WTC11 (cell line): ENCODE measurements at regions not wholly inside any gene's neighbourhood (a gene's known extent, or its start where the extent isn't known, plus 50 kb on each side); places are given as distances from the start of the nearest gene placed in this dataset.
A peak's percentile ranks its signal among the peaks of the same experiment; 100 is the strongest.

ENCODE experiments used
- ATAC-seq: fragments of 200-7000 bp; cut with Tn5 transposase; 2 replicates; pipeline ENCODE4 v1.10.0; 2021; ENCODE audit warnings: mild to moderate bottlenecking, moderate library complexity
- CTCF ChIA-PET: fragments of 300-600 bp; sonication (Branson Sonifier 250); formaldehyde crosslinking; loops from one replicate; lab custom pipeline; 2021; ENCODE audit warnings: antibody characterized with exemption; lab: Charles Lee
- POLR2A ChIA-PET: fragments of 350-600 bp; sonication (Branson Sonifier 250); formaldehyde crosslinking; loops from one replicate; lab custom pipeline; 2021; ENCODE audit warnings: antibody characterized with exemption; lab: Charles Lee
- DNase-seq: peaks from one replicate; pipeline ENCODE4 v3.0.0; 2021; ENCODE audit warnings: low spot score
- H3K27ac Mint-ChIP-seq: 2 replicates; pipeline ENCODE4 v1.8.0; 2021; ENCODE audit warnings: mixed read lengths
- H3K27me3 Mint-ChIP-seq: 2 replicates; pipeline ENCODE4 v1.8.0; 2021; ENCODE audit warnings: low read depth, mild to moderate bottlenecking, moderate library complexity, mixed read lengths
- H3K36me3 Mint-ChIP-seq: 2 replicates; pipeline ENCODE4 v1.8.0; 2021; ENCODE audit warnings: mixed read lengths
- H3K4me1 Mint-ChIP-seq: 2 replicates; pipeline ENCODE4 v1.8.0; 2022; ENCODE audit warnings: mixed read lengths
- H3K4me3 Mint-ChIP-seq: 2 replicates; pipeline ENCODE4 v1.8.0; 2021; ENCODE audit warnings: mild to moderate bottlenecking, moderate library complexity, mixed read lengths
- H3K9me3 Mint-ChIP-seq: 2 replicates; pipeline ENCODE4 v1.8.0; 2021; ENCODE audit warnings: mixed read lengths
- AFF4 ChIP-seq: sonication (generic); formaldehyde crosslinking; IDR thresholded peaks from 2 replicates; pipeline ENCODE4 v1.8.1; 2023; ENCODE audit warnings: mild to moderate bottlenecking, missing genetic modification reagents, borderline replicate concordance
- ATF3 ChIP-seq: sonication (generic); formaldehyde crosslinking; conservative IDR thresholded peaks from 2 replicates; pipeline ENCODE4 v1.8.1; 2022; ENCODE audit warnings: mild to moderate bottlenecking, missing genetic modification reagents
- FOXK1 ChIP-seq: sonication (generic); formaldehyde crosslinking; IDR thresholded peaks from 2 replicates; pipeline ENCODE4 v1.8.0; 2022; ENCODE audit warnings: mild to moderate bottlenecking, moderate library complexity, missing genetic modification reagents
- FOXP4 ChIP-seq: sonication (generic); formaldehyde crosslinking; IDR thresholded peaks from 2 replicates; pipeline ENCODE4 v1.8.0; 2022; ENCODE audit warnings: mild to moderate bottlenecking, missing genetic modification reagents
- JAZF1 ChIP-seq: fragments of 250-450 bp; sonication (Bioruptor Pico); IDR thresholded peaks from 2 replicates; pipeline ENCODE4 v1.9.0; 2021; ENCODE audit warnings: moderate library complexity, mild to moderate bottlenecking, inconsistent platforms
- MLX ChIP-seq: sonication (generic); formaldehyde crosslinking; IDR thresholded peaks from 2 replicates; pipeline ENCODE4 v1.8.1; 2023; ENCODE audit warnings: mild to moderate bottlenecking, missing genetic modification reagents, moderate library complexity
- NR3C1 ChIP-seq: sonication (generic); formaldehyde crosslinking; conservative IDR thresholded peaks from 2 replicates; pipeline ENCODE4 v1.8.1; 2023; ENCODE audit warnings: low read depth, mild to moderate bottlenecking, missing genetic modification reagents
- RELA ChIP-seq: sonication (generic); formaldehyde crosslinking; IDR thresholded peaks from 2 replicates; pipeline ENCODE4 v1.8.1; 2022; ENCODE audit warnings: missing genetic modification reagents, mild to moderate bottlenecking, borderline replicate concordance
- SOX15 ChIP-seq: fragments of 250-450 bp; sonication (Bioruptor Pico); IDR thresholded peaks from 2 replicates; pipeline ENCODE4 v1.9.0; 2021; ENCODE audit warnings: mild to moderate bottlenecking
- STAT6 ChIP-seq: sonication (generic); formaldehyde crosslinking; conservative IDR thresholded peaks from 2 replicates; pipeline ENCODE4 v1.8.1; 2023; ENCODE audit warnings: mild to moderate bottlenecking, low read depth, missing genetic modification reagents, moderate library complexity
- TEAD4 ChIP-seq: sonication (generic); formaldehyde crosslinking; IDR thresholded peaks from 2 replicates; pipeline ENCODE4 v1.8.0; 2022; ENCODE audit warnings: mild to moderate bottlenecking, missing genetic modification reagents
- TP53 ChIP-seq: sonication (generic); formaldehyde crosslinking; IDR thresholded peaks from 2 replicates; pipeline ENCODE4 v1.8.1; 2023; ENCODE audit warnings: mild to moderate bottlenecking, missing genetic modification reagents
- ZNF232 ChIP-seq: sonication (generic); formaldehyde crosslinking; IDR thresholded peaks from 2 replicates; pipeline ENCODE4 v1.8.0; 2022; ENCODE audit warnings: mild to moderate bottlenecking, missing genetic modification reagents
- ZNF263 ChIP-seq: sonication (generic); formaldehyde crosslinking; IDR thresholded peaks from 2 replicates; pipeline ENCODE4 v1.8.1; 2022; ENCODE audit warnings: low read depth, mild to moderate bottlenecking, moderate library complexity, missing genetic modification reagents
- ZNF396 ChIP-seq: fragments of 250-450 bp; sonication (Bioruptor Pico); IDR thresholded peaks from 2 replicates; pipeline ENCODE4 v1.8.0; 2021; ENCODE audit warnings: mild to moderate bottlenecking, moderate library complexity, borderline replicate concordance
- ZNF671 ChIP-seq: fragments of 250-450 bp; sonication (Bioruptor Pico); IDR thresholded peaks from 2 replicates; pipeline ENCODE4 v1.8.0; 2021; ENCODE audit warnings: mild to moderate bottlenecking

- TF ChIP-seq MLX = no peak
- TF ChIP-seq NR3C1 (CRISPR knock-in tag) = no peak
- TF ChIP-seq ZNF671 (CRISPR knock-in tag) = no peak
- no peak for TF ChIP-seq SOX15 (CRISPR knock-in tag)
- no peak for TF ChIP-seq TP53 (CRISPR knock-in tag)
- TF ChIP-seq AFF4 (CRISPR knock-in tag) = no peak
Measured at GRCh38 chr9:75408391-75408790, 320.1 kb downstream of the OSTF1 start (continued).

GRCh38 chr9:75410405-75410804 lies 322.1 kb downstream of the OSTF1 start:
- Mint-ChIP-seq H3K27ac (no peak overlapping the region), H3K27me3 (no peaks in the 10 kb centered on the region; the same call in 1 of the 2 replicates), H3K9me3 (peaks cover 37% of the 10 kb centered on the region), H3K4me1 (peaks cover 19% of the 10 kb centered on the region), H3K4me3 (no peak overlapping the region), H3K36me3 (peaks cover 6% of the 10 kb centered on the region)
- TF ChIP-seq JAZF1 (CRISPR knock-in tag) (no peak), ZNF263 (no peak), RELA (CRISPR knock-in tag) (no peak), ZNF396 (no peak), ZNF232 (CRISPR knock-in tag) (no peak), FOXK1 (CRISPR knock-in tag) (no peak), ATF3 (CRISPR knock-in tag) (no peak), FOXP4 (CRISPR knock-in tag) (no peak), STAT6 (no peak), NR3C1 (CRISPR knock-in tag) (no peak), TEAD4 (CRISPR knock-in tag) (no peak)
- peak; percentile 61 for ATAC-seq
- POLR2A ChIA-PET = no interaction called here
- CTCF ChIA-PET = no interaction called here
- no peak for DNase-seq
